Tibial nerve (tissue), 4 donors: ENCODE measurements at regions not wholly inside any gene's neighbourhood (a gene's known extent, or its start where the extent isn't known, plus 50 kb on each side); places are given as distances from the start of the nearest gene placed in this dataset.

Experiments
- CTCF ChIP-seq, 5 experiments: fragments of 200-600 bp in 3 of 5; fragments of 450-650 bp in 2 of 5; sonication (generic) in 3 of 5; IDR thresholded peaks; one replicate each; pipeline ENCODE4 v1.5.1; 2016 to 2019; ENCODE audit warnings: antibody characterized with exemption in 5 of 5, mild to moderate bottlenecking in 3 of 5, moderate library complexity in 2 of 5
- EP300 ChIP-seq, 2 donors: sonication (generic); formaldehyde crosslinking; IDR thresholded peaks; one replicate each; pipeline ENCODE4 v1.6.1; 2017; ENCODE audit warnings: antibody characterized with exemption in 2 of 2, mild to moderate bottlenecking in 1 of 2

- TF ChIP-seq CTCF (IDR thresholded peaks at IDR 0.05) (no peak), EP300 (IDR thresholded peaks at IDR 0.05) (no peak)
Observed at GRCh38 chr18:22542406-22542835, 124.7 kb upstream of the CTAGE1 start.
